Stimulated activated CD8-positive, alpha-beta memory T cell treated with anti-CD3 and anti-CD28 coated beads, Interleukin-15, amount 100 ng/mL, for 48 hours (primary cell): ENCODE measurements at regions not wholly inside any gene's neighbourhood (a gene's known extent, or its start where the extent isn't known, plus 50 kb on each side); places are given as distances from the start of the nearest gene placed in this dataset.
A peak's percentile ranks its signal among the peaks of the same experiment; 100 is the strongest.
"Not testable (repeated sequence)": the region's sequence is repeated elsewhere in the genome, so short reads cannot be mapped to it uniquely, and the experiment has no call there.

ENCODE experiments used
- DNase-seq, 2 donors: peaks; one replicate each; pipeline ENCODE4 v3.0.0-alpha.2; 2020; ENCODE audit warnings: low read depth in 2 of 2

GRCh38 chr6:141580131-141580530, 552.6 kb upstream of the GJE1 start:
- no peak for DNase-seq

- DNase-seq, result no peak
Measured at GRCh38 chr6:141576751-141577150, 556.0 kb upstream of the GJE1 start.

- DNase-seq, result peak in 1 of 2 donors; percentile 28
Measured at GRCh38 chr6:141562851-141563763, 569.6 kb upstream of the GJE1 start.

- DNase-seq, result no peak
Measured at GRCh38 chr6:141562186-141562811, 570.4 kb upstream of the GJE1 start.

GRCh38 chr6:141561154-141561553, 571.6 kb upstream of the GJE1 start:
- DNase-seq, result no peak

- DNase-seq, result no peak
Measured at GRCh38 chr6:141552463-141552862, 580.3 kb upstream of the GJE1 start.

- no peak for DNase-seq
Measured at GRCh38 chr6:141552031-141552430, 580.7 kb upstream of the GJE1 start.

GRCh38 chr6:141551318-141551717, 581.4 kb upstream of the GJE1 start:
- no peak for DNase-seq

- no peak for DNase-seq
Measured at GRCh38 chr6:141550471-141550870, 582.3 kb upstream of the GJE1 start.

GRCh38 chr6:141548966-141549365, 583.8 kb upstream of the GJE1 start:
- no peak for DNase-seq

- DNase-seq, result no peak
Measured at GRCh38 chr6:141541581-141542324, 591.0 kb upstream of the GJE1 start.

- DNase-seq, result no peak
Measured at GRCh38 chr6:141540207-141540606, 592.5 kb upstream of the GJE1 start.

- no peak for DNase-seq
Measured at GRCh38 chr6:141539617-141540016, 593.1 kb upstream of the GJE1 start.

- no peak for DNase-seq
Measured at GRCh38 chr6:141532211-141532610, 600.5 kb upstream of the GJE1 start.

- DNase-seq, result no peak
Measured at GRCh38 chr6:141531040-141531439, 601.7 kb upstream of the GJE1 start.

- DNase-seq, result no peak
Measured at GRCh38 chr6:141528596-141528995, 604.1 kb upstream of the GJE1 start.

GRCh38 chr6:141526985-141527384, 605.7 kb upstream of the GJE1 start:
- no peak for DNase-seq

GRCh38 chr6:141521440-141521839, 611.3 kb upstream of the GJE1 start:
- DNase-seq, result no peak

GRCh38 chr6:141513830-141514229, 618.9 kb upstream of the GJE1 start:
- DNase-seq, result no peak

GRCh38 chr6:141510803-141511202, 621.9 kb upstream of the GJE1 start:
- no peak for DNase-seq

GRCh38 chr6:141506062-141506461, 626.7 kb upstream of the GJE1 start:
- DNase-seq, result not testable (repeated sequence)

- not testable (repeated sequence) for DNase-seq
Measured at GRCh38 chr6:141504318-141504717, 628.4 kb upstream of the GJE1 start.
